GM10248 (cell line): ENCODE measurements at regions not wholly inside any gene's neighbourhood (a gene's known extent, or its start where the extent isn't known, plus 50 kb on each side); places are given as distances from the start of the nearest gene placed in this dataset.
A peak's percentile ranks its signal among the peaks of the same experiment; 100 is the strongest.

ENCODE experiments used
- CTCF ChIA-PET: fragments of 300-600 bp; sonication (Branson Sonifier 250); formaldehyde crosslinking; extraction: SDS; loops from one replicate; lab custom pipeline; 2021; ENCODE audit warnings: antibody characterized with exemption; lab: Yijun Ruan, JAX
- POLR2A ChIA-PET: fragments of 350-650 bp; sonication (Branson Sonifier 250); formaldehyde crosslinking; extraction: SDS; loops from one replicate; lab custom pipeline; 2020; ENCODE audit warnings: antibody characterized with exemption; lab: Yijun Ruan, JAX
- DNase-seq: peaks from one replicate; pipeline ENCODE4 v3.0.0; 2012; ENCODE audit errors: extremely low spot score
- CTCF ChIP-seq: IDR thresholded peaks from 2 replicates; pipeline ENCODE4 v1.5.1; 2012; ENCODE audit warnings: mild to moderate bottlenecking, low read depth; ENCODE audit errors: extremely low read depth, missing control alignments, control extremely low read depth

GRCh38 chr13:42658019-42658418 is 84.1 kb downstream of the TNFSF11 start:
- DNase-seq: no peak
- POLR2A ChIA-PET: no interaction called here
- CTCF ChIA-PET: no interaction called here
- TF ChIP-seq CTCF: no peak

- no peak for DNase-seq
- peak; percentile 20 for TF ChIP-seq CTCF
- ChIA-PET CTCF (interaction anchor here (1.2 kb wide), 1 partner anchor 9 kb away, joined by 5 read pairs; no protein-coding TSS in a partner anchor), POLR2A (no interaction called here)
Measured at GRCh38 chr13:42660333-42660965, 86.5 kb downstream of the TNFSF11 start.

DNA sequence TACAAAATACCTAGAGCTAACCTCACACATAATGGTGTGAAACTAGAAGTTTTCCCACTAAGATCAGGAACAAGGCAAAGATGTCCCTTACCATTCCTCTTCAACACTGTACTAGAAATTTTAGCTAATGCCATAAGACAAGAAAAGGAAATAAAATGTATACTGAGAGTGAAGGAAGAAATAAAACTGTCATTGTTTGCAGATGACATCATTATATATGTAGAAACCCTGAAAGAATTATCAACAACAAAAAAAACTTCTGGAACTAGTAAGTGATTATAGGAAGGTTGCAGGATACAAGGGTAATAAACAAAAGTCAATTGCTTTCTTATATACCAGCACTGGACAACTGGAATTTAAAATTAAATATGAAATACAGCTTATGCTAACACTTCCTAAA is 93.7 kb downstream of the TNFSF11 start:
- no peak for TF ChIP-seq CTCF
- CTCF ChIA-PET: no interaction called here
- DNase-seq: no peak
- POLR2A ChIA-PET: no interaction called here

DNA sequence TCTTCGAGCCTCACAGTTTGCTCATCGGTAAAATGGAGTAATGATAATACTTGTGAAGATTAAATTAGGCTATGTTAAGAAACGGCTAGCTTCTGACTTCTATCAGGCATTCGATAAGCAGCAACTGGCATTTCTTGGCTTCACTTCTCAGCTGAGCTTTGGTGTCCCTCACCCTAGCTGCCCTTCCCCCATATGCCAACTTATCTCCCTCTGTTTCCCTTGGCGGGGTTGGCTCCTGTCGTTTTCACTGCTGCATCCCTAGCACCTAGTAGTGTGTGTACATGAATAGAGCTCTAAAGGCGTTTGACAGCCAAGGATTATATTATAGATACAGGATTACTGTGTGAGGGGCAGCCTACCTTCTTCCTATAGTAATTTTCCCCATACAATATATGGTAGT is 97.5 kb downstream of the TNFSF11 start:
- TF ChIP-seq CTCF: no peak
- CTCF ChIA-PET: interaction anchor here (0.7 kb wide), 1 partner anchor 127 kb away, joined by 3 read pairs; no protein-coding TSS in a partner anchor
- POLR2A ChIA-PET: no interaction called here
- DNase-seq: no peak

DNA sequence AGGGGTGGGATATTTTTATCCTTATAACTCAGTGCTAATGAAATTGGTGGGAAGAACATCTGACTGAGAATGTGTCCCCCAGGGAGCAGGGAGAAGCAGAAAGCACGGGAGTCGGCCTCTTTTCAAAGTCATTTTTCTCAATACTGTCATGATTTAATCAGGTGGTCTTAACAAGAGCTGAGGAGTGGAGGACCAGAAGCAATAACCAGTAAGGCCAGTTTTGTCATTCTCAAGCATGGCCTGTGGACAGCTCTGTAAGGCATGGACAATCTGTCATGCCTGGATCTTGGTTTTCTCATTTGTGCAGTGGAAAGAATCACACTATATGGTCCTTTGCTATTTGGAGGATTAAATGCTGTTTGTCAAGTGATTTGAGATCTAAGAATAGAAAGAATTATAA is 99.7 kb downstream of the TNFSF11 start:
- no peak for TF ChIP-seq CTCF
- ChIA-PET POLR2A (no interaction called here), CTCF (interaction anchor here (1.9 kb wide), 1 partner anchor 78 kb away, joined by 6 read pairs; no protein-coding TSS in a partner anchor)
- no peak for DNase-seq

DNA sequence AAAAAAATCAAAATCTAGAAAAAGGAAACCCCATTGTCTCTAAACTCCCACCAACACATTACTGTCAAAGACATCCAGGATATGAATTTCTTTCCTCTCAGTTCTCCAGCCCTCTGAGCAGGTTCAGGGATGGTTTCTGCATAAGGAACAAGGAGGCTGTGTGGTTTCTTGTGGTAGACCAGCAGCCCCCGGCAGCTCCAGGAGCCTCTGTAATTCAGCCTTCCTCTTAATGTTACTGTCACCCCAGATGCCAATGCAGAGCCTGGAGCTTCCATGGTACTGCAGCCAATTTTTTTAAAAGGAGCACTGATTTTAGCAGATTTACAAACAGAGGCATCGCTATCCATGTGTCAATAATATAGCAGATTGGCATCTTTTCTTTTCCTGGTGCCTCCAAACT is 100.6 kb upstream of the FAM216B start:
- no peak for DNase-seq
- TF ChIP-seq CTCF: no peak
- CTCF ChIA-PET: interaction anchor here (1.4 kb wide), 1 partner anchor 22 kb away, joined by 4 read pairs; no protein-coding TSS in a partner anchor
- POLR2A ChIA-PET: no interaction called here
